Type B pancreatic cell (in vitro differentiated cells): ENCODE measurements at regions not wholly inside any gene's neighbourhood (a gene's known extent, or its start where the extent isn't known, plus 50 kb on each side); places are given as distances from the start of the nearest gene placed in this dataset.
"Not testable (repeated sequence)": the region's sequence is repeated elsewhere in the genome, so short reads cannot be mapped to it uniquely, and the experiment has no call there.

Source experiments
- DNase-seq: peaks from one replicate; pipeline ENCODE4 v3.0.0; 2021; ENCODE audit warnings: mixed read lengths; ENCODE audit not compliant: unreplicated experiment; ENCODE audit errors: extremely low spot score
- H3K27ac Mint-ChIP-seq: 2 replicates; pipeline ENCODE4 v1.8.0; 2021; ENCODE audit warnings: mild to moderate bottlenecking, mixed read lengths
- H3K27me3 Mint-ChIP-seq: 2 replicates; pipeline ENCODE4 v1.8.0; 2021; ENCODE audit warnings: mixed read lengths
- H3K36me3 Mint-ChIP-seq: 2 replicates; pipeline ENCODE4 v1.8.0; 2021; ENCODE audit warnings: mixed read lengths
- H3K4me1 Mint-ChIP-seq: one replicate; pipeline ENCODE4 v1.8.0; 2021; ENCODE audit warnings: mixed read lengths; ENCODE audit not compliant: unreplicated experiment
- H3K4me3 Mint-ChIP-seq: 2 replicates; pipeline ENCODE4 v1.8.0; 2021; ENCODE audit warnings: mild to moderate bottlenecking, mixed read lengths
- H3K9me3 Mint-ChIP-seq: 2 replicates; pipeline ENCODE4 v1.8.0; 2021; ENCODE audit warnings: mixed read lengths
- CTCF ChIP-seq: fragments of 200-600 bp; sonication (generic); conservative IDR thresholded peaks from 2 replicates; pipeline ENCODE4 v1.5.0; 2021; ENCODE audit warnings: antibody characterized with exemption, mild to moderate bottlenecking

GRCh38 chr18:55953326-55953725, 365.3 kb upstream of the TCF4 start:
- no peak for DNase-seq
- peaks cover 17% of the 10 kb centered on the region for H3K9me3 Mint-ChIP-seq
- no peaks in the 10 kb centered on the region for H3K36me3 Mint-ChIP-seq
- H3K4me1 Mint-ChIP-seq = no peaks in the 10 kb centered on the region
- TF ChIP-seq CTCF = no peak
- H3K4me3 Mint-ChIP-seq = no peak overlapping the region
- H3K27me3 Mint-ChIP-seq = no peaks in the 10 kb centered on the region
- H3K27ac Mint-ChIP-seq = no peak overlapping the region

GRCh38 chr18:55951738-55952137, 363.7 kb upstream of the TCF4 start:
- not testable (repeated sequence) for H3K27me3 Mint-ChIP-seq, H3K4me1 Mint-ChIP-seq, H3K9me3 Mint-ChIP-seq, DNase-seq, H3K36me3 Mint-ChIP-seq, H3K4me3 Mint-ChIP-seq, H3K27ac Mint-ChIP-seq

DNA sequence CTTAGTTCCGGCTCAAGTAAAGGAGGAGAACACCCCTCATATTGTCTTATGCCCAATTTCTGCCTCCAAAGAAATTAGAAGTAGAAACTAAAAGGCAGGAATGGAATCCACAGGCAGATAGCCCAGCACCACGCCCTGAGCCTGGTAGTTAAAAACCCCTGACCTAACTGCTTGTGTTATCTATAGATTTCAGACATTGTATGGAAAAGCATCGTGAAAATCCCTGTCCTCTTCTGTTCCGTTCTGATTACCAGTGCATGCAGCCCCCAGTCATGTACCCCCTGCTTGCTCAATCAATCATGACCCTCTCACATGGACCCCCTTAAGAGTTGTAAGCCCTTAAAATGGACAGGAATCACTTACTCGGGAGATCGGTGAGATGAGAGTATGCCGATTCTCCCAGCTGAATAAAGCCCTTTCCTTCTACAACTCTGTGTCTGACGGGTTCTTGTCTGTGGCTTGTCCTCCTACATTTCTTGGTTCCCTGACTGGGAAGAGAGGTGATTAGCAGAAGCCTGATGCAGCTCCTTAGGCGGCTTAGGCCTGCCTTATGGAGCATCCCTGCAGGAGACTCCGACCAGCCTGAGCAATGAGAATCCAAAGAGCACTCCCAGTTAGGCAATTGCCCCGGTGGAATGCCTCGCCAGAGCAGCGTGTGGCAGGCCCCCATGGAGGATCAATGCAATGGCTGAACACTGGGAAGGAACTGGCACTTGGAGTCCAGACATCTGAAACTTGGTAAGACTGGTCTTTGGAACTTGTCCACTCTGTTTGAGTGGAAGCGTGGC, 362.6 kb upstream of the TCF4 start:
- no peaks in the 10 kb centered on the region for H3K4me1 Mint-ChIP-seq
- TF ChIP-seq CTCF = no peak
- no peaks in the 10 kb centered on the region for H3K36me3 Mint-ChIP-seq
- DNase-seq = no peak
- H3K27ac Mint-ChIP-seq = no peak overlapping the region
- H3K4me3 Mint-ChIP-seq = no peak overlapping the region
- peaks cover 9% of the 10 kb centered on the region for H3K9me3 Mint-ChIP-seq
- H3K27me3 Mint-ChIP-seq = no peaks in the 10 kb centered on the region

DNA sequence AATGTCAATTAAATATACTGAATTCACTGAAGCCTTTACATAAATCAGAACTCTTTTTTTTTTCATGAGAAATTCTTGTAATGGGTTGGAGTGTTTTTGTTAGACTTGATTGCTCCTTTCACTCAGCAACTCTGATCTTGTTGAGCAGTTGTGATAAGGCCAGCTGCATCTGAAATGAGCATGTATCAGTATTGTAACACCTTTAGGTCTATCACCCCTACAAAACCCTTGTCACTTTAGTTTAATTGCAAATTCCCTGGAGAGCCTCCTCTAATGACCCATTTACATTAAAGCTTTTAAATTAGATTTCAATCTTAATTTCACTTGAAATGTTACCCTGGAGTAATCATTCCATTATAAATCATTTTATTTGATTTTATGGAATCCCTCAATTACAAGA, 346.8 kb upstream of the TCF4 start:
- H3K27ac Mint-ChIP-seq = no peak overlapping the region
- no peaks in the 10 kb centered on the region for H3K4me1 Mint-ChIP-seq
- peaks cover 6% of the 10 kb centered on the region for H3K9me3 Mint-ChIP-seq
- no peaks in the 10 kb centered on the region for H3K36me3 Mint-ChIP-seq
- no peak for DNase-seq
- no peaks in the 10 kb centered on the region for H3K27me3 Mint-ChIP-seq
- no peak overlapping the region for H3K4me3 Mint-ChIP-seq
- TF ChIP-seq CTCF = no peak

- Mint-ChIP-seq H3K4me1 (peaks cover 7% of the 10 kb centered on the region), H3K9me3 (peaks cover 6% of the 10 kb centered on the region), H3K36me3 (no peaks in the 10 kb centered on the region), H3K4me3 (no peak overlapping the region), H3K27me3 (no peaks in the 10 kb centered on the region), H3K27ac (no peak overlapping the region)
- no peak for TF ChIP-seq CTCF
- no peak for DNase-seq
These were observed 344.7 kb upstream of the TCF4 start for GRCh38 chr18:55932675-55933074.

- Mint-ChIP-seq H3K4me3 (no peak overlapping the region), H3K36me3 (no peaks in the 10 kb centered on the region), H3K27ac (no peak overlapping the region), H3K9me3 (no peaks in the 10 kb centered on the region), H3K4me1 (peaks cover 8% of the 10 kb centered on the region), H3K27me3 (no peaks in the 10 kb centered on the region)
- TF ChIP-seq CTCF = no peak
- DNase-seq = no peak
These were observed 339.8 kb upstream of the TCF4 start for GRCh38 chr18:55927831-55928230.
